Ishikawa (cell line): ENCODE measurements at regions not wholly inside any gene's neighbourhood (a gene's known extent, or its start where the extent isn't known, plus 50 kb on each side); places are given as distances from the start of the nearest gene placed in this dataset.

Experiments
- CEBPB ChIP-seq: IDR thresholded peaks from 2 replicates; pipeline ENCODE4 v1.6.1; 2012
- CREB1 ChIP-seq: IDR thresholded peaks from 2 replicates; pipeline ENCODE4 v1.6.1; 2012; ENCODE audit warnings: low read depth
- EGR1 ChIP-seq: IDR thresholded peaks from 2 replicates; pipeline ENCODE4 v1.6.1; 2012
- EP300 ChIP-seq: IDR thresholded peaks from 2 replicates; pipeline ENCODE4 v1.6.1; 2012; ENCODE audit warnings: borderline replicate concordance
- FOXM1 ChIP-seq: IDR thresholded peaks from 2 replicates; pipeline ENCODE4 v1.6.1; 2012; ENCODE audit warnings: low read depth, borderline replicate concordance
- NFIC ChIP-seq: IDR thresholded peaks from 2 replicates; pipeline ENCODE4 v1.6.1; 2012
- RAD21 ChIP-seq: IDR thresholded peaks from 2 replicates; pipeline ENCODE4 v1.6.1; 2012; ENCODE audit warnings: low read depth
- REST ChIP-seq: IDR thresholded peaks from 2 replicates; pipeline ENCODE4 v1.6.1; 2012; ENCODE audit warnings: low read depth, mild to moderate bottlenecking
- TAF1 ChIP-seq: IDR thresholded peaks from 2 replicates; pipeline ENCODE4 v1.6.1; 2012; ENCODE audit warnings: low read depth, mild to moderate bottlenecking
- TCF12 ChIP-seq: IDR thresholded peaks from 2 replicates; pipeline ENCODE4 v1.6.1; 2012; ENCODE audit warnings: low read depth
- TEAD4 ChIP-seq: IDR thresholded peaks from 2 replicates; pipeline ENCODE4 v1.6.1; 2012
- YY1 ChIP-seq: IDR thresholded peaks from 2 replicates; pipeline ENCODE4 v1.6.1; 2012; ENCODE audit warnings: low read depth
- ZBTB7A ChIP-seq: IDR thresholded peaks from 2 replicates; pipeline ENCODE4 v1.6.1; 2012; ENCODE audit warnings: low read depth
- TF ChIP-seq, protein P1 (sequence below): IDR thresholded peaks from 2 replicates; pipeline ENCODE4 v1.6.1; 2012
- TF ChIP-seq, protein P2 (sequence below): IDR thresholded peaks from 2 replicates; pipeline ENCODE4 v1.6.1; 2012

GRCh38 chr2:136715146-136715545 lies 50.2 kb upstream of the THSD7B start:
- TF ChIP-seq EGR1 (no peak), TAF1 (no peak), CEBPB (peak; percentile 36; the same call in 1 of the 2 replicates), RAD21 (no peak), REST (no peak)
- TF ChIP-seq, protein P1, sequence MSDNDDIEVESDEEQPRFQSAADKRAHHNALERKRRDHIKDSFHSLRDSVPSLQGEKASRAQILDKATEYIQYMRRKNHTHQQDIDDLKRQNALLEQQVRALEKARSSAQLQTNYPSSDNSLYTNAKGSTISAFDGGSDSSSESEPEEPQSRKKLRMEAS = no peak

- no peak for TF ChIP-seq EP300
- no peak for TF ChIP-seq CREB1
- no peak for TF ChIP-seq ZBTB7A
- no peak for TF ChIP-seq RAD21
- TF ChIP-seq NFIC = no peak
These were observed 50.8 kb upstream of the THSD7B start for GRCh38 chr2:136714452-136714951.

GRCh38 chr2:136713739-136714138 lies 51.6 kb upstream of the THSD7B start:
- TF ChIP-seq EGR1 (no peak), REST (peak; percentile 41; the same call in 1 of the 2 replicates)

GRCh38 chr2:136705336-136705735 lies 60.0 kb upstream of the THSD7B start:
- TF ChIP-seq ZBTB7A = no peak
- TF ChIP-seq EP300 = no peak
- TF ChIP-seq REST = no peak
- TF ChIP-seq NFIC = no peak
- TF ChIP-seq RAD21 = no peak
- TF ChIP-seq EGR1 = no peak
- TF ChIP-seq CEBPB = no peak
- TF ChIP-seq YY1 = no peak
- no peak for TF ChIP-seq FOXM1
- TF ChIP-seq, protein P2, sequence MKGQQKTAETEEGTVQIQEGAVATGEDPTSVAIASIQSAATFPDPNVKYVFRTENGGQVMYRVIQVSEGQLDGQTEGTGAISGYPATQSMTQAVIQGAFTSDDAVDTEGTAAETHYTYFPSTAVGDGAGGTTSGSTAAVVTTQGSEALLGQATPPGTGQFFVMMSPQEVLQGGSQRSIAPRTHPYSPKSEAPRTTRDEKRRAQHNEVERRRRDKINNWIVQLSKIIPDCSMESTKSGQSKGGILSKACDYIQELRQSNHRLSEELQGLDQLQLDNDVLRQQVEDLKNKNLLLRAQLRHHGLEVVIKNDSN = no peak
- TF ChIP-seq, protein P1 = no peak
- TF ChIP-seq TCF12 = no peak
- no peak for TF ChIP-seq TAF1
- no peak for TF ChIP-seq CREB1
- TF ChIP-seq TEAD4 = no peak

DNA sequence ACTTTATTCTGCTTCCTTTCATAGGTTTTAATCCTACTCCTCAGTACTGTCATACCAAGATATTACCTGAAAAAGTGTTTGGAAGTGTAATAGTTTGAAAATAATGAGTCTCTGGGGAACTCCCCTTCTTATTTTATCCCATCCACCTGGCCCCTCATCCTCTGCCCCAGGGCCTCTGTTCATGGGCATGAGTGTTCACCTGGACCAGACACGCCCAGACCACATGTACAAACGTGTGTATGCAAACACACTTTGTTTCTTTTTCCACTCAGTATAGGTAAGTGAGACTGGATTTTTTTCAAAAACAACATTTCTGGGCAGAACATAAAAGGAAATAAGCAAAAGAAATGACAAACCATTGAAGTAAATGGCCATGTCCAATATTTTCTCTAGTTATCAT lies 62.1 kb upstream of the THSD7B start:
- TF ChIP-seq REST (no peak), EGR1 (no peak), TCF12 (no peak), YY1 (no peak), NFIC (no peak), CEBPB (no peak), ZBTB7A (no peak), EP300 (no peak), TEAD4 (no peak), RAD21 (no peak), FOXM1 (no peak), TAF1 (no peak), CREB1 (no peak)
- TF ChIP-seq, protein P2 = no peak
- TF ChIP-seq, protein P1 = no peak
